Dendritic cell treated with granulocyte-macrophage colony-stimulating factor and Interleukin-4, amounts not matched to agents 40 ng/mL and 50 ng/mL, for 4 days (primary cell): ENCODE measurements at regions not wholly inside any gene's neighbourhood (a gene's known extent, or its start where the extent isn't known, plus 50 kb on each side); places are given as distances from the start of the nearest gene placed in this dataset.
"Not testable (repeated sequence)": the region's sequence is repeated elsewhere in the genome, so short reads cannot be mapped to it uniquely, and the experiment has no call there.

ENCODE experiments used
- H3K27ac Mint-ChIP-seq: one replicate; pipeline ENCODE4 v1.8.0; 2022; ENCODE audit warnings: mild to moderate bottlenecking, mixed read lengths
- H3K27me3 Mint-ChIP-seq: one replicate; pipeline ENCODE4 v1.8.0; 2022; ENCODE audit warnings: mild to moderate bottlenecking, mixed read lengths
- H3K36me3 Mint-ChIP-seq: one replicate; pipeline ENCODE4 v1.8.0; 2022; ENCODE audit warnings: low read depth, mixed read lengths
- H3K4me1 Mint-ChIP-seq: one replicate; pipeline ENCODE4 v1.8.0; 2022; ENCODE audit warnings: low read depth, mixed read lengths
- H3K4me3 Mint-ChIP-seq: one replicate; pipeline ENCODE4 v1.8.0; 2022; ENCODE audit warnings: mild to moderate bottlenecking, moderate library complexity, mixed read lengths
- H3K9me3 Mint-ChIP-seq: one replicate; pipeline ENCODE4 v1.8.0; 2022; ENCODE audit warnings: mixed read lengths
- intact Hi-C: fragments of 100-400 bp; cut with micrococcal nuclease; formaldehyde crosslinking; loops from one replicate; pipeline ENCODE4 v1.15.0; 2022

- H3K4me1 Mint-ChIP-seq = peaks cover 30% of the 10 kb centered on the region
- intact Hi-C loops, H3K27ac Mint-ChIP-seq, H3K9me3 Mint-ChIP-seq, H3K27me3 Mint-ChIP-seq, H3K36me3 Mint-ChIP-seq, H3K4me3 Mint-ChIP-seq: not testable (repeated sequence)
Measured at GRCh38 chr6:137383287-137383686, 110.9 kb downstream of the OLIG3 start.

- no peak overlapping the region for H3K4me3 Mint-ChIP-seq
- intact Hi-C loops = no loop called here
- no peaks in the 10 kb centered on the region for H3K4me1 Mint-ChIP-seq
- no peaks in the 10 kb centered on the region for H3K27me3 Mint-ChIP-seq
- H3K9me3 Mint-ChIP-seq = no peaks in the 10 kb centered on the region
- H3K27ac Mint-ChIP-seq = no peak overlapping the region
- H3K36me3 Mint-ChIP-seq = no peaks in the 10 kb centered on the region
Measured at GRCh38 chr6:137378090-137378369, 116.2 kb downstream of the OLIG3 start.

GRCh38 chr6:137373296-137373695, 120.9 kb downstream of the OLIG3 start:
- Mint-ChIP-seq H3K27me3 (no peaks in the 10 kb centered on the region), H3K36me3 (no peaks in the 10 kb centered on the region), H3K27ac (no peak overlapping the region), H3K4me3 (no peak overlapping the region), H3K4me1 (peaks cover 10% of the 10 kb centered on the region), H3K9me3 (no peaks in the 10 kb centered on the region)
- intact Hi-C loops = no loop called here

GRCh38 chr6:137372532-137372931, 121.7 kb downstream of the OLIG3 start:
- H3K27me3 Mint-ChIP-seq = no peaks in the 10 kb centered on the region
- H3K27ac Mint-ChIP-seq = no peak overlapping the region
- intact Hi-C loops = no loop called here
- no peak overlapping the region for H3K4me3 Mint-ChIP-seq
- no peaks in the 10 kb centered on the region for H3K9me3 Mint-ChIP-seq
- H3K36me3 Mint-ChIP-seq = no peaks in the 10 kb centered on the region
- H3K4me1 Mint-ChIP-seq = peaks cover 10% of the 10 kb centered on the region

- no peaks in the 10 kb centered on the region for H3K9me3 Mint-ChIP-seq
- no peaks in the 10 kb centered on the region for H3K36me3 Mint-ChIP-seq
- intact Hi-C loops = no loop called here
- H3K4me3 Mint-ChIP-seq = no peak overlapping the region
- no peaks in the 10 kb centered on the region for H3K27me3 Mint-ChIP-seq
- no peak overlapping the region for H3K27ac Mint-ChIP-seq
- peaks cover 10% of the 10 kb centered on the region for H3K4me1 Mint-ChIP-seq
Measured at GRCh38 chr6:137371634-137372016, 122.6 kb downstream of the OLIG3 start.

GRCh38 chr6:137370871-137371633, 123.1 kb downstream of the OLIG3 start:
- intact Hi-C loops = no loop called here
- Mint-ChIP-seq H3K27me3 (no peaks in the 10 kb centered on the region), H3K9me3 (no peaks in the 10 kb centered on the region), H3K4me1 (peaks cover 10% of the 10 kb centered on the region), H3K27ac (no peak overlapping the region), H3K36me3 (no peaks in the 10 kb centered on the region), H3K4me3 (no peak overlapping the region)

- intact Hi-C loops = no loop called here
- Mint-ChIP-seq H3K27me3 (no peaks in the 10 kb centered on the region), H3K27ac (no peak overlapping the region), H3K9me3 (no peaks in the 10 kb centered on the region), H3K4me1 (peaks cover 10% of the 10 kb centered on the region), H3K36me3 (no peaks in the 10 kb centered on the region), H3K4me3 (no peak overlapping the region)
Measured at GRCh38 chr6:137369136-137369535, 125.1 kb downstream of the OLIG3 start.

- Mint-ChIP-seq H3K27me3 (no peaks in the 10 kb centered on the region), H3K27ac (no peak overlapping the region), H3K4me1 (peaks cover 10% of the 10 kb centered on the region), H3K4me3 (no peak overlapping the region), H3K36me3 (no peaks in the 10 kb centered on the region), H3K9me3 (no peaks in the 10 kb centered on the region)
- intact Hi-C loops = no loop called here
Measured at GRCh38 chr6:137365707-137366437, 128.3 kb downstream of the OLIG3 start.

- Mint-ChIP-seq H3K27ac (no peak overlapping the region), H3K4me1 (peaks cover 5% of the 10 kb centered on the region), H3K4me3 (no peak overlapping the region), H3K36me3 (no peaks in the 10 kb centered on the region), H3K27me3 (no peaks in the 10 kb centered on the region), H3K9me3 (no peaks in the 10 kb centered on the region)
- intact Hi-C loops = loop anchor here (5.0 kb wide), 1 partner anchor 44 kb away; no protein-coding TSS in a partner anchor
Measured at GRCh38 chr6:137363805-137364138, 130.4 kb downstream of the OLIG3 start.

GRCh38 chr6:137362878-137363804, 131.1 kb downstream of the OLIG3 start:
- no peak overlapping the region for H3K4me3 Mint-ChIP-seq
- H3K4me1 Mint-ChIP-seq = peaks cover 5% of the 10 kb centered on the region
- H3K27ac Mint-ChIP-seq = no peak overlapping the region
- H3K27me3 Mint-ChIP-seq = no peaks in the 10 kb centered on the region
- H3K36me3 Mint-ChIP-seq = no peaks in the 10 kb centered on the region
- no peaks in the 10 kb centered on the region for H3K9me3 Mint-ChIP-seq
- intact Hi-C loops = loop anchor here (5.0 kb wide), 1 partner anchor 44 kb away; no protein-coding TSS in a partner anchor

GRCh38 chr6:137361701-137362100, 132.5 kb downstream of the OLIG3 start:
- Mint-ChIP-seq H3K27me3 (no peaks in the 10 kb centered on the region), H3K36me3 (no peaks in the 10 kb centered on the region), H3K4me3 (no peak overlapping the region), H3K27ac (no peak overlapping the region), H3K4me1 (peaks cover 5% of the 10 kb centered on the region), H3K9me3 (no peaks in the 10 kb centered on the region)
- intact Hi-C loops = loop anchor here (5.0 kb wide), 1 partner anchor 46 kb away; no protein-coding TSS in a partner anchor

- H3K27ac Mint-ChIP-seq = no peak overlapping the region
- H3K4me3 Mint-ChIP-seq = no peak overlapping the region
- H3K4me1 Mint-ChIP-seq = no peaks in the 10 kb centered on the region
- H3K36me3 Mint-ChIP-seq = no peaks in the 10 kb centered on the region
- no peaks in the 10 kb centered on the region for H3K27me3 Mint-ChIP-seq
- intact Hi-C loops = no loop called here
- no peaks in the 10 kb centered on the region for H3K9me3 Mint-ChIP-seq
Measured at GRCh38 chr6:137358273-137358672, 135.9 kb downstream of the OLIG3 start.

GRCh38 chr6:137357948-137358266, 136.3 kb downstream of the OLIG3 start:
- no peaks in the 10 kb centered on the region for H3K27me3 Mint-ChIP-seq
- H3K4me1 Mint-ChIP-seq = no peaks in the 10 kb centered on the region
- no peak overlapping the region for H3K4me3 Mint-ChIP-seq
- no peaks in the 10 kb centered on the region for H3K9me3 Mint-ChIP-seq
- no peaks in the 10 kb centered on the region for H3K36me3 Mint-ChIP-seq
- H3K27ac Mint-ChIP-seq = no peak overlapping the region
- intact Hi-C loops = no loop called here

- Mint-ChIP-seq H3K4me1 (no peaks in the 10 kb centered on the region), H3K27me3 (no peaks in the 10 kb centered on the region), H3K9me3 (no peaks in the 10 kb centered on the region), H3K27ac (no peak overlapping the region), H3K4me3 (no peak overlapping the region), H3K36me3 (no peaks in the 10 kb centered on the region)
- intact Hi-C loops = no loop called here
Measured at GRCh38 chr6:137357263-137357947, 136.8 kb downstream of the OLIG3 start.
